ENCODE measurements at regions not wholly inside any gene's neighbourhood (a gene's known extent, or its start where the extent isn't known, plus 50 kb on each side); places are given as distances from the start of the nearest gene placed in this dataset.

DNA sequence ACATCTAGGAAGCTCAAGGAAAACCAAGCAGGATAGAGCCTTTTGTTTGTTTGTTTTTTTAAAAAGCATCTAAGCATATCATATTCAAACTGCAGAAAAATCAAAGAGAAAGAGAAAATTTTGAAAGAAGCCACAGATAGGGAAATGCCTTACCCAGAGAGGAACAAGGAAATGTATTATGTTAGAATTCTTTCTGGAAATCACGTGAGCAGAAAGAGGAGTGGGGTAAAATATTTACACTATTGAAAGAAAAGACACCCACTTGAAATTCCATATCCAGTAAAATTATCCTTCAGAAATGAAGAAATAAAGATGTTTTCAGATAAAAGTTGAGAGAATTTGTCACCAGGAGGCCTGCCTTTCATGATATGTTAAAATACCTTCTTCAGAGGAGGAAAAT lies 775.7 kb upstream of the IGFBP3 start:
- TF ChIP-seq FOXP2 (optimal IDR thresholded peaks at IDR 0.05; ENCODE audit: borderline replicate concordance, extremely low read depth, extremely low read length, insufficient read depth) = no peak
- TF ChIP-seq SIN3A (IDR thresholded peaks at IDR 0.05; ENCODE audit: borderline replicate concordance, insufficient read depth, low read length) = no peak
- TF ChIP-seq, protein P1, sequence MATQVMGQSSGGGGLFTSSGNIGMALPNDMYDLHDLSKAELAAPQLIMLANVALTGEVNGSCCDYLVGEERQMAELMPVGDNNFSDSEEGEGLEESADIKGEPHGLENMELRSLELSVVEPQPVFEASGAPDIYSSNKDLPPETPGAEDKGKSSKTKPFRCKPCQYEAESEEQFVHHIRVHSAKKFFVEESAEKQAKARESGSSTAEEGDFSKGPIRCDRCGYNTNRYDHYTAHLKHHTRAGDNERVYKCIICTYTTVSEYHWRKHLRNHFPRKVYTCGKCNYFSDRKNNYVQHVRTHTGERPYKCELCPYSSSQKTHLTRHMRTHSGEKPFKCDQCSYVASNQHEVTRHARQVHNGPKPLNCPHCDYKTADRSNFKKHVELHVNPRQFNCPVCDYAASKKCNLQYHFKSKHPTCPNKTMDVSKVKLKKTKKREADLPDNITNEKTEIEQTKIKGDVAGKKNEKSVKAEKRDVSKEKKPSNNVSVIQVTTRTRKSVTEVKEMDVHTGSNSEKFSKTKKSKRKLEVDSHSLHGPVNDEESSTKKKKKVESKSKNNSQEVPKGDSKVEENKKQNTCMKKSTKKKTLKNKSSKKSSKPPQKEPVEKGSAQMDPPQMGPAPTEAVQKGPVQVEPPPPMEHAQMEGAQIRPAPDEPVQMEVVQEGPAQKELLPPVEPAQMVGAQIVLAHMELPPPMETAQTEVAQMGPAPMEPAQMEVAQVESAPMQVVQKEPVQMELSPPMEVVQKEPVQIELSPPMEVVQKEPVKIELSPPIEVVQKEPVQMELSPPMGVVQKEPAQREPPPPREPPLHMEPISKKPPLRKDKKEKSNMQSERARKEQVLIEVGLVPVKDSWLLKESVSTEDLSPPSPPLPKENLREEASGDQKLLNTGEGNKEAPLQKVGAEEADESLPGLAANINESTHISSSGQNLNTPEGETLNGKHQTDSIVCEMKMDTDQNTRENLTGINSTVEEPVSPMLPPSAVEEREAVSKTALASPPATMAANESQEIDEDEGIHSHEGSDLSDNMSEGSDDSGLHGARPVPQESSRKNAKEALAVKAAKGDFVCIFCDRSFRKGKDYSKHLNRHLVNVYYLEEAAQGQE (IDR thresholded peaks at IDR 0.05; ENCODE audit: insufficient read depth in 1 of 2, low read depth in 2 of 2, low read length in 2 of 2) = no peak
- TF ChIP-seq POLR2AphosphoS5 (IDR thresholded peaks at IDR 0.05; ENCODE audit: low read depth, low read length) = no peak
- no peak for TF ChIP-seq TAF1 (IDR thresholded peaks at IDR 0.05; ENCODE audit: borderline replicate concordance, insufficient read depth, low read length)

DNA sequence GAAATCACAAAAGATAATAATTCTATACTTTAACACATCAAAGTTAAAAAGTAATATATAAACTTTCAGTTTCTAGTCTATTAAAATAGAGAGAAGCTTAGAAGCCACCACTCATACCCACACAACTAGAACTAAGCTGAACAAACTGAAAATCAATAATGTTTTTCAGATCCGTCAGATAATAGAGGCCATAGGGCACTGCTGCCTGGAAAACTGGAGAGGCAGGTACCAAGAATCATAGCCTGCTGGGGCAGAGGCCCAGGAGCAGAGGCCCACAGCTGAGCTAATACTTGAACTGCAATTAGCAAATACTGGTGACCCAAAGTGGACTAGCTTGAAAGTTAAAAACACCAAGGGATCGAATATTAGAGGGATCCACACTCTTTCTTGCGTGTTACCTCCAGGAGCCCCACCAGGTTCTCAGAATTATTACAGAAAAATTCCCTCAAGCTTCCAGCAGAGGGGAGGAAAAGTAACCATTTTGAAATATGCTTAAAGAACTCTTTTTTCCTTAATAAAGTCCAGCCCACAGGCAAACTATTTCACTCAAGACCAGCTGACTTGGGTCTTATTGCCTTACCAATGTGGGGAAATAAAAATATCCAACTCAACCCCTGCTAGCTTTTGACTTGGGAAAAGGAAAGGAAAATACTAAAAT lies 774.1 kb upstream of the IGFBP3 start:
- TF ChIP-seq SIN3A (IDR thresholded peaks at IDR 0.05; ENCODE audit: borderline replicate concordance, insufficient read depth, low read length) (no peak), TAF1 (IDR thresholded peaks at IDR 0.05; ENCODE audit: borderline replicate concordance, insufficient read depth, low read length) (no peak), FOXP2 (optimal IDR thresholded peaks at IDR 0.05; ENCODE audit: borderline replicate concordance, extremely low read depth, extremely low read length, insufficient read depth) (no peak)

DNA sequence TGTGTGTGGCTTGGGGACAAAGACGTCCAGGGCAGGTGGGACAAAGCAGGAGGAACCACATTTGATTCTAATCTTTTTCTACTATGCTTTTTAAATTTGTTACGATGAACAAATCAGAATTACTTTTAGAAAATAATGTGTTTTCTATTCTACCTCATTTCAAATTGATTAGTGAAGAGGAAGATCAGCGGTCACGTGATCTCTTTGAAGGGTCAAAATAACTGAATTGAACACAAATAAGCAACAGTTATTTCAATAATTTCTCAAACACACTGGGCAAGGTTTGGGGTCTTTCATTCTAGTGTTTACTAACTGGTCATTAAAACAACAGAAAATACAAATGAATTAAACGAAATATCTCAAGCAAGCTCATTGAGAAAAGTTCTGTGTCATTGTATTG lies 773.0 kb upstream of the IGFBP3 start:
- no peak for TF ChIP-seq TAF1 (IDR thresholded peaks at IDR 0.05; ENCODE audit: borderline replicate concordance, insufficient read depth, low read length)
- TF ChIP-seq POLR2AphosphoS5 (IDR thresholded peaks at IDR 0.05; ENCODE audit: low read depth, low read length) = no peak
- TF ChIP-seq, protein P1 (IDR thresholded peaks at IDR 0.05; ENCODE audit: insufficient read depth in 1 of 2, low read depth in 2 of 2, low read length in 2 of 2) = no peak
- no peak for TF ChIP-seq SIN3A (IDR thresholded peaks at IDR 0.05; ENCODE audit: borderline replicate concordance, insufficient read depth, low read length)
- no peak for TF ChIP-seq FOXP2 (optimal IDR thresholded peaks at IDR 0.05; ENCODE audit: borderline replicate concordance, extremely low read depth, extremely low read length, insufficient read depth)

GRCh38 chr7:46687203-46687602 lies 766.1 kb upstream of the IGFBP3 start:
- no peak for TF ChIP-seq SIN3A (IDR thresholded peaks at IDR 0.05; ENCODE audit: borderline replicate concordance, insufficient read depth, low read length)
- no peak for TF ChIP-seq POLR2AphosphoS5 (IDR thresholded peaks at IDR 0.05; ENCODE audit: low read depth, low read length)
- TF ChIP-seq TAF1 (IDR thresholded peaks at IDR 0.05; ENCODE audit: borderline replicate concordance, insufficient read depth, low read length) = no peak
- TF ChIP-seq, protein P1 (IDR thresholded peaks at IDR 0.05; ENCODE audit: insufficient read depth in 1 of 2, low read depth in 2 of 2, low read length in 2 of 2) = no peak
- no peak for TF ChIP-seq FOXP2 (optimal IDR thresholded peaks at IDR 0.05; ENCODE audit: borderline replicate concordance, extremely low read depth, extremely low read length, insufficient read depth)

DNA sequence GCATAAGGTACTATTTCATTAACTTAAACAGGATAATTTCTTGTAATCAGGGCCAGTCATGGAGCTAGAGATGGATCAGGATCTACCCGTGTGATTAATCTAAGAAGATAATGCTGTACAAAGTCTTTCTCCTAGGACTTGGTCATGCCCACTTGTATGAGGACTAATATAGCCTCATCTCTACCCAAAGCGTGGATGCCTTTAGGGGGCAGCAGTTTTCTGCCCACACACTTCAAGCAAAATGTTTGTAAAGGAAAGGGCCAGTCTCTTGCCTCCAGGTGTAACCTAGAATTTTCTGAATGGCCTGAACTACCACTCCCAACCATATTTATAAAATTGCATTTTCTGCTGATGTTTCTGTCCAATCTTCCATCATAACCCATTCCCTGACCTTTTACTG lies 764.0 kb upstream of the IGFBP3 start:
- TF ChIP-seq, protein P1 (IDR thresholded peaks at IDR 0.05; ENCODE audit: insufficient read depth in 1 of 2, low read depth in 2 of 2, low read length in 2 of 2) = no peak
- TF ChIP-seq POLR2AphosphoS5 (IDR thresholded peaks at IDR 0.05; ENCODE audit: low read depth, low read length) (no peak), TAF1 (IDR thresholded peaks at IDR 0.05; ENCODE audit: borderline replicate concordance, insufficient read depth, low read length) (no peak), FOXP2 (optimal IDR thresholded peaks at IDR 0.05; ENCODE audit: borderline replicate concordance, extremely low read depth, extremely low read length, insufficient read depth) (no peak), SIN3A (IDR thresholded peaks at IDR 0.05; ENCODE audit: borderline replicate concordance, insufficient read depth, low read length) (no peak)
